ENCODE measurements at regions not wholly inside any gene's neighbourhood (a gene's known extent, or its start where the extent isn't known, plus 50 kb on each side); places are given as distances from the start of the nearest gene placed in this dataset.

DNA sequence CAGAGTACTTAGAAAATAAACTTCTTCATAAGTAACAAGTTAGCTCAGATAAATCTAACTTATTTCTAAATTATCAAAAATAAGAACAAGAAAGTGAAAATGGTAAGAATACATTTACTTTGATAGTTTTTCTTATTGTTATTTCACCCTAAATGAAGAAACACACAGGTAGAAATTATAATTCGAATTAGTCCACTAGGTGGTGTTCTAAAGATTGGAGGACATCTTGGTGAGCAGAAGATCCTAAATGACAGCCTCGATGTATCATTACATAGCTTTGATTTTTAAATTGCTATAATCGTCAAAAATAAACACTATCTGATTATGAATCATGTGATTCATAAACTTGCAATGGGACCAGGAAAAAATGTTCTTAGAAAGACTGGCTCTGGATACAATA, 280.8 kb upstream of the UBE2E2 start:
- no peaks in the 10 kb centered on the region for H3K4me1 ChIP-seq (ENCODE audit: insufficient read depth, low read length, severe bottlenecking)
- no peak overlapping the region for H3K27ac ChIP-seq (ENCODE audit: low read depth, low read length, poor library complexity, severe bottlenecking)
- H3F3A ChIP-seq (ENCODE audit: insufficient read depth, low read length), result no peaks in the 10 kb centered on the region
- no peak overlapping the region for H2AFZ ChIP-seq (ENCODE audit: low read length)
- no peak overlapping the region for H3K4me2 ChIP-seq (ENCODE audit: low read length)
- H3K27me3 ChIP-seq (ENCODE audit: insufficient read depth, low read length), result no peaks in the 10 kb centered on the region
- no peak overlapping the region for H3K4me3 ChIP-seq (ENCODE audit: low read depth, low read length, poor library complexity, severe bottlenecking)
- H3K9me2 ChIP-seq (ENCODE audit: low read depth, low read length), result no peaks in the 10 kb centered on the region
- H3K79me2 ChIP-seq (ENCODE audit: insufficient read depth, low read length), result no peaks in the 10 kb centered on the region
- H3K9me3 ChIP-seq (ENCODE audit: low read length), result no peaks in the 10 kb centered on the region
- TF ChIP-seq EZH2 (IDR thresholded peaks at IDR 0.05; ENCODE audit: borderline replicate concordance, low read length), result no peak
- TF ChIP-seq, protein P1, sequence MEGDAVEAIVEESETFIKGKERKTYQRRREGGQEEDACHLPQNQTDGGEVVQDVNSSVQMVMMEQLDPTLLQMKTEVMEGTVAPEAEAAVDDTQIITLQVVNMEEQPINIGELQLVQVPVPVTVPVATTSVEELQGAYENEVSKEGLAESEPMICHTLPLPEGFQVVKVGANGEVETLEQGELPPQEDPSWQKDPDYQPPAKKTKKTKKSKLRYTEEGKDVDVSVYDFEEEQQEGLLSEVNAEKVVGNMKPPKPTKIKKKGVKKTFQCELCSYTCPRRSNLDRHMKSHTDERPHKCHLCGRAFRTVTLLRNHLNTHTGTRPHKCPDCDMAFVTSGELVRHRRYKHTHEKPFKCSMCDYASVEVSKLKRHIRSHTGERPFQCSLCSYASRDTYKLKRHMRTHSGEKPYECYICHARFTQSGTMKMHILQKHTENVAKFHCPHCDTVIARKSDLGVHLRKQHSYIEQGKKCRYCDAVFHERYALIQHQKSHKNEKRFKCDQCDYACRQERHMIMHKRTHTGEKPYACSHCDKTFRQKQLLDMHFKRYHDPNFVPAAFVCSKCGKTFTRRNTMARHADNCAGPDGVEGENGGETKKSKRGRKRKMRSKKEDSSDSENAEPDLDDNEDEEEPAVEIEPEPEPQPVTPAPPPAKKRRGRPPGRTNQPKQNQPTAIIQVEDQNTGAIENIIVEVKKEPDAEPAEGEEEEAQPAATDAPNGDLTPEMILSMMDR (IDR thresholded peaks at IDR 0.05; ENCODE audit: low read length), result peak; percentile 45; the same call in 1 of the 2 replicates
- no peaks in the 10 kb centered on the region for H3K36me3 ChIP-seq (ENCODE audit: insufficient read depth, low read length)
- H4K20me1 ChIP-seq (ENCODE audit: insufficient read depth, low read length), result no peaks in the 10 kb centered on the region
- H3K9ac ChIP-seq (ENCODE audit: low read length), result no peak overlapping the region

GRCh38 chr3:22923711-22924110, 279.4 kb upstream of the UBE2E2 start:
- Histone ChIP-seq H2AFZ (ENCODE audit: low read length) (no peak overlapping the region), H3K9me3 (ENCODE audit: low read length) (no peaks in the 10 kb centered on the region), H3K27ac (ENCODE audit: low read depth, low read length, poor library complexity, severe bottlenecking) (no peak overlapping the region), H4K20me1 (ENCODE audit: insufficient read depth, low read length) (no peaks in the 10 kb centered on the region), H3K36me3 (ENCODE audit: insufficient read depth, low read length) (no peaks in the 10 kb centered on the region), H3K79me2 (ENCODE audit: insufficient read depth, low read length) (no peaks in the 10 kb centered on the region), H3K4me3 (ENCODE audit: low read depth, low read length, poor library complexity, severe bottlenecking) (no peak overlapping the region), H3K4me1 (ENCODE audit: insufficient read depth, low read length, severe bottlenecking) (no peaks in the 10 kb centered on the region), H3K4me2 (ENCODE audit: low read length) (no peak overlapping the region), H3K9ac (ENCODE audit: low read length) (no peak overlapping the region), H3K27me3 (ENCODE audit: insufficient read depth, low read length) (no peaks in the 10 kb centered on the region), H3K9me2 (ENCODE audit: low read depth, low read length) (no peaks in the 10 kb centered on the region), H3F3A (ENCODE audit: insufficient read depth, low read length) (no peaks in the 10 kb centered on the region)
- no peak for TF ChIP-seq EZH2 (IDR thresholded peaks at IDR 0.05; ENCODE audit: borderline replicate concordance, low read length)
- TF ChIP-seq, protein P1 (IDR thresholded peaks at IDR 0.05; ENCODE audit: low read length), result no peak

GRCh38 chr3:22928216-22929110, 274.7 kb upstream of the UBE2E2 start:
- Histone ChIP-seq H3F3A (ENCODE audit: insufficient read depth, low read length) (no peaks in the 10 kb centered on the region), H2AFZ (ENCODE audit: low read length) (no peak overlapping the region), H3K27me3 (ENCODE audit: insufficient read depth, low read length) (no peaks in the 10 kb centered on the region), H3K36me3 (ENCODE audit: insufficient read depth, low read length) (no peaks in the 10 kb centered on the region), H3K79me2 (ENCODE audit: insufficient read depth, low read length) (no peaks in the 10 kb centered on the region), H4K20me1 (ENCODE audit: insufficient read depth, low read length) (no peaks in the 10 kb centered on the region), H3K4me3 (ENCODE audit: low read depth, low read length, poor library complexity, severe bottlenecking) (no peak overlapping the region), H3K27ac (ENCODE audit: low read depth, low read length, poor library complexity, severe bottlenecking) (no peak overlapping the region), H3K9me2 (ENCODE audit: low read depth, low read length) (no peaks in the 10 kb centered on the region), H3K9me3 (ENCODE audit: low read length) (no peaks in the 10 kb centered on the region), H3K4me2 (ENCODE audit: low read length) (no peak overlapping the region), H3K4me1 (ENCODE audit: insufficient read depth, low read length, severe bottlenecking) (no peaks in the 10 kb centered on the region), H3K9ac (ENCODE audit: low read length) (no peak overlapping the region)
- TF ChIP-seq EZH2 (IDR thresholded peaks at IDR 0.05; ENCODE audit: borderline replicate concordance, low read length), result no peak
- TF ChIP-seq, protein P1 (IDR thresholded peaks at IDR 0.05; ENCODE audit: low read length), result no peak
